ENCODE measurements at regions not wholly inside any gene's neighbourhood (a gene's known extent, or its start where the extent isn't known, plus 50 kb on each side); places are given as distances from the start of the nearest gene placed in this dataset.
"Not testable (repeated sequence)": the region's sequence is repeated elsewhere in the genome, so short reads cannot be mapped to it uniquely, and the experiment has no call there.

DNA sequence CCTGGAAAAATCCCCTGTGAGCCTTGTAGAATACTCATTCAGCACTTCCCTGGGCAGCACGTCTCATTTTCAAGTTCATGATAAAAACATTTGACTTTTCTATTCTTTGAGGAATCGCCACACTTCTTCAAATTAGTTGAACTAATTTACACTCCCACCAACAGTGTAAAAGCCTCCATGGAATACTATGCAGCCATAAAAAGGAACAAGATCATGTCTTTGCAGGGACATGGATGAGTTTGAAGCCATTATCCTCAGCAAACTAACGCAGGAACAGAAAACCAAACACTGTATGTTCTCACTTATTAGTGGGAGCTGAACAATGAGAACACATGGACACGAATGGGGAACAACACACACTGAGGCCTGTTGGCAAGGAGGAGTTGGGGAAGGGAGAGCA lies 102.0 kb upstream of the HEY2 start:
- H3K4me3 ChIP-seq: no peak overlapping the region
- H3K4me1 ChIP-seq: no peaks in the 10 kb centered on the region
- no peaks in the 10 kb centered on the region for H3K36me3 ChIP-seq (ENCODE audit: low read depth, missing control alignments)
- intact Hi-C loops (cut with DNase I; ENCODE audit: low total_unique reads): no loop called here
- no peaks in the 10 kb centered on the region for H3K9me3 ChIP-seq
- no peak for DNase-seq
- H3K27ac ChIP-seq: no peak overlapping the region
- TF ChIP-seq, protein P1, sequence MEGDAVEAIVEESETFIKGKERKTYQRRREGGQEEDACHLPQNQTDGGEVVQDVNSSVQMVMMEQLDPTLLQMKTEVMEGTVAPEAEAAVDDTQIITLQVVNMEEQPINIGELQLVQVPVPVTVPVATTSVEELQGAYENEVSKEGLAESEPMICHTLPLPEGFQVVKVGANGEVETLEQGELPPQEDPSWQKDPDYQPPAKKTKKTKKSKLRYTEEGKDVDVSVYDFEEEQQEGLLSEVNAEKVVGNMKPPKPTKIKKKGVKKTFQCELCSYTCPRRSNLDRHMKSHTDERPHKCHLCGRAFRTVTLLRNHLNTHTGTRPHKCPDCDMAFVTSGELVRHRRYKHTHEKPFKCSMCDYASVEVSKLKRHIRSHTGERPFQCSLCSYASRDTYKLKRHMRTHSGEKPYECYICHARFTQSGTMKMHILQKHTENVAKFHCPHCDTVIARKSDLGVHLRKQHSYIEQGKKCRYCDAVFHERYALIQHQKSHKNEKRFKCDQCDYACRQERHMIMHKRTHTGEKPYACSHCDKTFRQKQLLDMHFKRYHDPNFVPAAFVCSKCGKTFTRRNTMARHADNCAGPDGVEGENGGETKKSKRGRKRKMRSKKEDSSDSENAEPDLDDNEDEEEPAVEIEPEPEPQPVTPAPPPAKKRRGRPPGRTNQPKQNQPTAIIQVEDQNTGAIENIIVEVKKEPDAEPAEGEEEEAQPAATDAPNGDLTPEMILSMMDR (IDR thresholded peaks at IDR 0.05): no peak
- TF ChIP-seq POLR2A (IDR thresholded peaks at IDR 0.05): no peak
- WGBS, 2 donors: 86 to 93% methylated on average over 4 of the region's 4 CpGs
- no peaks in the 10 kb centered on the region for H3K27me3 ChIP-seq

DNA sequence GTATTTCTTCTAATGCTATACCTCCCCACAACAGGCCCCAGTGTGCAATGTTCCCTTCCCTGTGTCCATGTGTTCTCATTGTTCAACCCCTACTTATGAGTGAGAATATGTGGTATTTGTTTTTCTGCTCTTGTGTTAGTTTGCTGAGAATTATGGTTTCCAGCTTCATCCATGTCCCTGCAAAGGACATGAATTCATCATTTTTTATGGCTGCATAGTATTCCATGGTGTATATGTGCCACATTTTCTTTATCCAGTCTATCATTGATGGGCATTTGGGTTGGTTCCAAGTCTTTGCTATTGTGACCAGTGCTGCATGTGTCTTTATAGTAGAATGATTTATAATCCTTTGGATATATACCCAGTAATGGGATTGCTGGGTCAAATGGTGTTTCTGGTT lies 95.7 kb upstream of the HEY2 start:
- H3K27me3 ChIP-seq; H3K36me3 ChIP-seq (ENCODE audit: low read depth, missing control alignments); H3K27ac ChIP-seq; H3K9me3 ChIP-seq; DNase-seq; H3K4me3 ChIP-seq; H3K4me1 ChIP-seq: not testable (repeated sequence)
- intact Hi-C loops (cut with DNase I; ENCODE audit: low total_unique reads): loop anchor here (5.0 kb wide), 1 partner anchor 819 kb away; no protein-coding TSS in a partner anchor

DNA sequence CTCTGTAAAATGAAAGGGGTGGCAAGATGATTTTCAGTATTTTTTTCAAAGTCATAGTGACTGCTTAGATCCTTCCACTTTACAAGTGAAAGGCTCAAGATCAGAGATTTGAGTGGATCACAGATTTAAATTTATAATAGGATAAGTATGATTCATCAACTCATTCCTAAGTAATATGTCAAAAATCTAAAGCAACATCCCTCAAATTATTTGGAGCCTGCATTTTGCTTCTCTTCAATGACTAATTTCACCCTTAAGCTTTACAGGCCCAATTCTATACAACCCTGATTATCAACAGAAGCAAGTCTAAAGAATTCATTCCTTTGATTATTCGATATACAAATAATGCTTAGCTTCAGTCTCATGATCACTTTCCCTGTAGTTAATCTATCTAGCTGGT lies 93.9 kb upstream of the HEY2 start:
- Histone ChIP-seq H3K27ac (no peak overlapping the region), H3K27me3 (no peaks in the 10 kb centered on the region), H3K4me3 (no peak overlapping the region), H3K4me1 (no peaks in the 10 kb centered on the region), H3K9me3 (no peaks in the 10 kb centered on the region), H3K36me3 (ENCODE audit: low read depth, missing control alignments) (no peaks in the 10 kb centered on the region)
- no peak for DNase-seq
- TF ChIP-seq POLR2A (IDR thresholded peaks at IDR 0.05): no peak
- TF ChIP-seq, protein P1 (IDR thresholded peaks at IDR 0.05): no peak
- 94 to 97% methylated on average over 1 of the region's 1 CpG for WGBS, 2 donors
- intact Hi-C loops (cut with DNase I; ENCODE audit: low total_unique reads): no loop called here

DNA sequence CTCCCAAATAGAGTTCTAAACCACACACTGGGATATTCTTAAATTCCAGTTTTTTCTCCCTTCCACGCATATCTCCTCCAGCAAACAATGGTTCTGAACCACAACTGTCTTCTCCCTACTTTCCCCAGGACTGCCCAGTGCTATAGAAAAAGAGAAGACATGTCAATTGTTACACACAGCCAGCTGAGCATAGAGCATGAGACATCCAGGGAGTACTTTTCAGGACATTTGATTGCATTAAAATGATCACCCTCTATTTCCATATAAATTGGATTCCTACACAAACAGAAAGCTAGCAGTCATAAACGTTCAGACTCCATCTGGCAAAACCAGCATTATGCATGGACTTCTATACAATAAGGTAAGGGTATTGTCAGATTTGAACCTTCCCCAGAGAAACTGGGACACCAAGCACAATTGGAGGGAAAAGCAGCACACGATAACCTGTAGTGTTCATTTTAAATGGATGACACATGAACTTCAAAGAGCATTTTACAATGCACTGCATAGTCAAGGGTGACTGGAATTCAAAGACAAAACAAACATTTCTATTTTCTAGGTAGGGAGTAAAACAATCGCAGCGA lies 93.1 kb upstream of the HEY2 start:
- H3K27ac ChIP-seq: no peak overlapping the region
- no peak overlapping the region for H3K4me3 ChIP-seq
- no peak for TF ChIP-seq POLR2A (IDR thresholded peaks at IDR 0.05)
- TF ChIP-seq, protein P1 (IDR thresholded peaks at IDR 0.05): no peak
- no peaks in the 10 kb centered on the region for H3K27me3 ChIP-seq
- no peaks in the 10 kb centered on the region for H3K36me3 ChIP-seq (ENCODE audit: low read depth, missing control alignments)
- H3K4me1 ChIP-seq: no peaks in the 10 kb centered on the region
- no peak for DNase-seq
- no peaks in the 10 kb centered on the region for H3K9me3 ChIP-seq
- intact Hi-C loops (cut with DNase I; ENCODE audit: low total_unique reads): no loop called here
- 87% methylated on average over 5 of the region's 5 CpGs for WGBS, 2 donors

DNA sequence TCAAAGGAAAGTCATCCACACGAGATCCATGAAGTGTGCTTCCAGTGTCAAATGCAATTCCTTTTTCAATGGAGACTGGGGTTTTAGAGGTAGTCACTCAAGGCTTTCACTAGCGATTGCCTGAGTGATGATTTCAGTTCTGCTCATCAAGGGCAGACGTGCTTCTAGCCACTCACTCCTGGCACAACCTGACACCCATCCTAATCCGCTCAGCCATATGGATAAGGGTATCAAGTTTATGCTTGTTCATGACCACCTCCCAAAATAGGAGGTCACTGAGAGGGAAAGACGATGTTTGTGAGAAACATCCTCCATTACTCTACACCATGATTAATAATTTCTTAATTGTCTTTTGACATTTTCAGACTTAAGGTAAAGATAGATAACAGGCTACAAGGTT lies 91.3 kb upstream of the HEY2 start:
- Histone ChIP-seq H3K36me3 (ENCODE audit: low read depth, missing control alignments) (no peaks in the 10 kb centered on the region), H3K4me3 (no peak overlapping the region), H3K4me1 (no peaks in the 10 kb centered on the region), H3K9me3 (no peaks in the 10 kb centered on the region), H3K27ac (no peak overlapping the region), H3K27me3 (no peaks in the 10 kb centered on the region)
- intact Hi-C loops (cut with DNase I; ENCODE audit: low total_unique reads): no loop called here
- no peak for DNase-seq
- 78 to 85% methylated on average over 5 of the region's 5 CpGs for WGBS, 2 donors
- no peak for TF ChIP-seq POLR2A (IDR thresholded peaks at IDR 0.05)
- TF ChIP-seq, protein P1 (IDR thresholded peaks at IDR 0.05): no peak
